ENCODE measurements at regions not wholly inside any gene's neighbourhood (a gene's known extent, or its start where the extent isn't known, plus 50 kb on each side); places are given as distances from the start of the nearest gene placed in this dataset.

DNA sequence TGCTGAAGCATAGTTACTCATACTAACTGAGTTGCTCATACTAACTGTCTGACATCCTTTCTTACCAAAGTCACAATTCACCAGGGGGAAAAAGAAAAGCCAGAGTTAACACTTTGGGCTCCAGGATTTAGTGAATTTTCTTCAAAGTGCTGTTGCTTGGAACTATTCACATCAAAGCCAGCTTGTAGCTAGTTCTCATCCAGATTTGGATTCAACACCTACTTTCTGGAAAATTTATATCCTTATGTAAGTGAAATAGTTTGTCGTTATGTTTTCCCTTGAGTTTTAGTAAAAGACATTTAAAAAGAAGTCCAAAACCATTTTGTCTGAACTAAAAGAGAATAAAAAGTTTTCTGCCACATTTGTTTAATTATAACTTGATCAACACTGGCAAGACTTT lies 264.6 kb downstream of the BRINP2 start:
- TF ChIP-seq, protein P1, sequence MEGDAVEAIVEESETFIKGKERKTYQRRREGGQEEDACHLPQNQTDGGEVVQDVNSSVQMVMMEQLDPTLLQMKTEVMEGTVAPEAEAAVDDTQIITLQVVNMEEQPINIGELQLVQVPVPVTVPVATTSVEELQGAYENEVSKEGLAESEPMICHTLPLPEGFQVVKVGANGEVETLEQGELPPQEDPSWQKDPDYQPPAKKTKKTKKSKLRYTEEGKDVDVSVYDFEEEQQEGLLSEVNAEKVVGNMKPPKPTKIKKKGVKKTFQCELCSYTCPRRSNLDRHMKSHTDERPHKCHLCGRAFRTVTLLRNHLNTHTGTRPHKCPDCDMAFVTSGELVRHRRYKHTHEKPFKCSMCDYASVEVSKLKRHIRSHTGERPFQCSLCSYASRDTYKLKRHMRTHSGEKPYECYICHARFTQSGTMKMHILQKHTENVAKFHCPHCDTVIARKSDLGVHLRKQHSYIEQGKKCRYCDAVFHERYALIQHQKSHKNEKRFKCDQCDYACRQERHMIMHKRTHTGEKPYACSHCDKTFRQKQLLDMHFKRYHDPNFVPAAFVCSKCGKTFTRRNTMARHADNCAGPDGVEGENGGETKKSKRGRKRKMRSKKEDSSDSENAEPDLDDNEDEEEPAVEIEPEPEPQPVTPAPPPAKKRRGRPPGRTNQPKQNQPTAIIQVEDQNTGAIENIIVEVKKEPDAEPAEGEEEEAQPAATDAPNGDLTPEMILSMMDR (IDR thresholded peaks at IDR 0.05) = no peak
- no peak for TF ChIP-seq EP300 (IDR thresholded peaks at IDR 0.05)

Measured in tibial nerve (tissue), 4 donors.